ENCODE measurements at regions not wholly inside any gene's neighbourhood (a gene's known extent, or its start where the extent isn't known, plus 50 kb on each side); places are given as distances from the start of the nearest gene placed in this dataset.

GRCh38 chr16:86304868-86305267 is 205.5 kb upstream of the FOXF1 start:
- no peak overlapping the region for H3K4me3 ChIP-seq (replicated peaks in 1 of 2; ENCODE audit: low read depth in 1 of 2, low read length in 2 of 2)
- H3K9ac ChIP-seq (ENCODE audit: low read length): no peak overlapping the region
- H3K9me2 ChIP-seq (ENCODE audit: insufficient read depth): no peaks in the 10 kb centered on the region
- no peaks in the 10 kb centered on the region for H4K20me1 ChIP-seq (ENCODE audit: insufficient read depth)
- RAD21 ChIA-PET (ENCODE audit: low non-redundant PET in 1 of 2, low total read pairs in 2 of 2, uncharacterized antibody in 2 of 2, unreplicated experiment in 2 of 2): no interaction called here
- no peak for ATAC-seq
- H3K9me3 ChIP-seq (ENCODE audit: control insufficient read depth in 1 of 2, insufficient read depth in 1 of 2, low read depth in 1 of 2, low read length in 2 of 2): no peaks in the 10 kb centered on the region
- CTCF ChIA-PET: no interaction called here
- H3K27me3 ChIP-seq (ENCODE audit: insufficient read depth, low read length): peaks cover 5% of the 10 kb centered on the region; the same call in 1 of the 2 replicates
- BruUV-seq (replicated peaks): no TSS peak
- no peaks in the 10 kb centered on the region for H3K79me2 ChIP-seq (ENCODE audit: insufficient read depth, low read length)
- H3K27ac ChIP-seq (ENCODE audit: low read depth, low read length): no peak overlapping the region
- no peak for TF ChIP-seq CTCF (IDR thresholded peaks at IDR 0.05 in 2 of 3, conservative IDR thresholded peaks at IDR 0.05 in 1 of 3; ENCODE audit: borderline replicate concordance in 1 of 3, insufficient read depth in 1 of 3, low read depth in 2 of 3, low read length in 2 of 3)
- no peak for TF ChIP-seq SIN3A (IDR thresholded peaks at IDR 0.05; ENCODE audit: low read depth)
- TF ChIP-seq ZBTB33 (IDR thresholded peaks at IDR 0.05; ENCODE audit: extremely low read depth, insufficient replicate concordance, low read length): no peak
- no peak for TF ChIP-seq POLR2A (IDR thresholded peaks at IDR 0.05; ENCODE audit: borderline replicate concordance, extremely low read depth, insufficient read depth, insufficient read length)
- TF ChIP-seq TCF7L2 (IDR thresholded peaks at IDR 0.05; ENCODE audit: borderline replicate concordance, extremely low read depth, insufficient read depth, insufficient read length): no peak
- no peak for TF ChIP-seq SRF (IDR thresholded peaks at IDR 0.05; ENCODE audit: low read depth)
- no peak for TF ChIP-seq FOSL1 (IDR thresholded peaks at IDR 0.05; ENCODE audit: low read depth)
- no peak for TF ChIP-seq ATF3 (IDR thresholded peaks at IDR 0.05)
- TF ChIP-seq YY1 (IDR thresholded peaks at IDR 0.05; ENCODE audit: extremely low read depth, insufficient replicate concordance, low read depth, low read length): no peak
- no peak for TF ChIP-seq CBX3 (IDR thresholded peaks at IDR 0.05; ENCODE audit: low read depth)
- no peak for TF ChIP-seq EGR1 (IDR thresholded peaks at IDR 0.05; ENCODE audit: low read depth)
- TF ChIP-seq ZFX (IDR thresholded peaks at IDR 0.05): no peak
- intact Hi-C loops (cut with micrococcal nuclease): no loop called here
- no peaks in the 10 kb centered on the region for H3K36me3 ChIP-seq (ENCODE audit: control insufficient read depth in 1 of 2, insufficient read depth in 2 of 2, low read length in 2 of 2)
- no peak for DNase-seq (ENCODE audit: low read depth, low spot score)
- no peak overlapping the region for H2AFZ ChIP-seq (ENCODE audit: low read depth, low read length, poor library complexity, severe bottlenecking)
- no peak overlapping the region for H3K4me2 ChIP-seq (ENCODE audit: low read length)
- POLR2A ChIA-PET: no interaction called here
- peaks cover 3 to 10% of the 10 kb centered on the region in 2 experiments; a peak in 3 of 4 replicates for H3K4me1 ChIP-seq (ENCODE audit: control insufficient read depth in 1 of 2, insufficient read depth in 2 of 2, low read length in 2 of 2)
